MV-4-11 (cell line): ENCODE measurements at regions not wholly inside any gene's neighbourhood (a gene's known extent, or its start where the extent isn't known, plus 50 kb on each side); places are given as distances from the start of the nearest gene placed in this dataset.
"Not testable (repeated sequence)": the region's sequence is repeated elsewhere in the genome, so short reads cannot be mapped to it uniquely, and the experiment has no call there.

Experiments used
- DNase-seq: peaks from one replicate; lab custom pipeline; 2025; lab: John Stamatoyannopoulos, UW

DNA sequence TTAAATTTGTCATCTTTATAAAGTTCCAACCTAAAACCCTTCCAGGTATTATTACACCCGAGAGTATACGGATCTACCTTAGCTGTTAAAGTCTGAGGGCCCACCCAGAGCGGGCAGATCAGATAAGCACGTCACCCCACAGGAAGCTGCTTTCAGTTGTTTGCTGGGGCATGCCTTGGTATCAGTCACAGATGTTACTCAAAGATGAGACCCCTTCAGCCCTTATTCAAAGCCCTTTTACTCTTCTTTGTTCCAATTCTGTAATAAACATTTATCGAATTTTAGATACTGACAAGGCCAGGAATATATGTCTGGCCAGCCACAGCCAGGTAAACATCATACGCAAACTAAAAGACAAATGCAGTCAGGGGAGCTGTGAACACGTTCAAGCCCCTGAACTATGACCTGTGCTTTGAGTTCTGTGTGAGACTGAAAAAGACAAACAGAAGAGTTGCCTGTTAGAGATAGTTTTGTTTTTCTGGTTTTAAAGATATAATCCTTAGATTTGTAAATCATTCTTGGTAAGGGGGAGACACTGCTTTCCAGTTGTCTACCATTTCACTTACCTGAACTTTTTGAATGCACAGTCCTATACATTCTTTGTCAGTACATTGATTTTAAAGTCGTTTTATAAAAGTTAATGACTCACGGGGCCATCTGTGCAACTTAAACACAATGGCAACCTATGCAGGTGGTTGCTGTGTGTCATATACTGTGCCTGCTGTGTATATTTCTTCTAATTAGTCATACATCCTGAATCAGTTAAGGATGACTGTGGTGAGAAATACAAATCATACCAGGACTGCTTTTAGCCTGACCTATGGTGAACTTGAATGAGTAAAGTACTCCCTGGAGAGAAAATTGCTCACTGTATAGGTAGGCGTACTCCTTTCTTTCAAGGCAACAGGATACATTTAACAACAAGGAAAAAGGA is 100.5 kb upstream of the ITPRID2 start:
- DNase-seq, result peak; percentile 41

DNA sequence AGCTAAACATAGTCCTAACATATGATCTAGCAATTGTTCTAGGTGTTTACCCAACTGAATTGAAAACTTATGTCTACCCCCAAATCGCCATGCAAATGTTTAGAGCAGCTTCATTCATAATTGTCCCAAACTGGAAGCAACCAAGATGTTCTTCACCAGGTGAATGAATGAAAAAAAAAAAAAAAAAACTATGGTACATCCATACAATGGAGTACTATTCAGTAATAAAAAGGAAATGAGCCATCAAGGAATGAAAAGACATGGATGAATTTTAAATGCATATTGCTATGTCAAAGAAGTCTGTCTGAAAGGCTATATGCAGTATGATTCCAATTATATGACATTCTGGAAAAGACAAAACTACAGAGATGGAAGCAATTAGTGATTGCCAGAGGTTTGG is 98.6 kb upstream of the ITPRID2 start:
- no peak for DNase-seq

DNA sequence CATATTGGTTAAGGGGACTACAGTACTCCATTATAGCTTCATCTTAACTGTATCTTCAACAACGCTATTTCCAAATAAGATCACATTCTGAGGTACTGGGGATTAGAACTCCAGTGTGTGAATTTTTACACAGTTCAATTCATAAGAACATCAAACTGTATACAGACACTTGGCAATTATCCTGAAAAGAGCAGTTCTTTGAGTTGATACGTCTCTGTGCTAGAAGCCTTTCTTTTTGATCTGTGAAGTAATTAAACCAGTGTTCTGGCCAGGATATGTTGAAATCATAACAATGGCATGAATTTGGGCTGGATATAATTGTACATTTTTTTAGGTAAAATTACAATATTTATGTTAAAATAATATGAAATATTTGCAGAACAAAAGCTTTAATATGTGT is 93.5 kb upstream of the ITPRID2 start:
- DNase-seq, result no peak

DNA sequence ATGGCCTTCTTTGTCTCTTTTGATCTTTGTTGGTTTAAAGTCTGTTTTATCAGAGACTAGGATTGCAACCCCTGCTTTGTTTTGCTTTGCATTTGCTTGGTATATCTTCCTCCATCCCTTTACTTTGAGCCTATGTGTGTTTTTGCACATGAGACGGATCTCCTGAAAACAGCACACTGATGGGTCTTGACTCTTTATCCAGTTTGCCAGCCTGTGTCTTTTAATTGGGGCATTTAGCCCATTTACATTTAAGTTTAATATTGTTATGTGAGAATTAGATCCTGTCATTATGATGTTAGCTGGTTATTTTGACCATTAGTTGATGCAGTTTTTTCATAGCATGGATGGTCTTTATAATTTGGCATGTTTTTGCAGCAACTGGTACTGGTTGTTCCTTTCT is 89.2 kb upstream of the ITPRID2 start:
- DNase-seq, result not testable (repeated sequence)

DNA sequence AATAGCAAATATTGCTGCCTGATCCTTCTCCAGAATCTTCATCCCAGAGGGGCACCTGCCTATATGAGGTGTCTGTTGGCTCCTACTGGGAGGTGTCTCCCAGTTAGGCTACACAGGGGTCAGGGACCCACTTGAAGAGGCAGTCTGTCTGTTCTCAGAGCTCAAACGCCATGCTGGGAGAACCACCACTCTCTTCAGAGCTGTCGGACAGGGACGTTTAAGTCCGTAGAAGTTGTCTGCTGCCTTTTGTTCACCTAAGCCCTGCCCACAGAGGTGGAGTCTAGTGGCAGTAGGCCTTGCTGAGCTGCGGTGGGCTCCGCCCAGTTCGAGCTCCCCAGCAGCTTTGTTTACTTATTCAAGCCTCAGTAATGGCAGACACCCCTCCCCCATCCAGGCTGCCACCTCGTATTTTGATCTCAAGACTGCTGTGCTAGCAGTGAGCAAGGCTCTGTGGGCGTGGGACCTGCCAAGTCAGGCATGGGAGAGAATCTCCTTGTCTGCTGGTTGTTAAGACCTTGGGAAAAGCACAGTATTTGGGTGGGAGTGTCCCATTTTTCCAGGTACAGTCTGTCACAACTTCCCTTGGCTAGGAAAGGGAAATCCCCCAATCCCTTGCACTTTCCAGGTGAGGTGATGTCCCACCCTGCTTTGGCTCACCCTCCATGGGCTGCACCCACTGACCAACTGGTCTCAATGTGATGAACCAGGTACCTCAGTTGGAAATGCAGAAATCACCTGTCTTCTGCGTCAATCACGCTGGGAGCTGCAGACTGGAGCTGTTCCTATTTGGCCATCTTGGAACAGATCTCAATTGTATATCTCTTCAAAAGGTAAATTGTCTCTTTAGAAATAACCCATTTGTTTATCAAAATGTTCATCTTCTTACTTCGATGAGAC is 87.4 kb upstream of the ITPRID2 start:
- DNase-seq, result not testable (repeated sequence)

DNA sequence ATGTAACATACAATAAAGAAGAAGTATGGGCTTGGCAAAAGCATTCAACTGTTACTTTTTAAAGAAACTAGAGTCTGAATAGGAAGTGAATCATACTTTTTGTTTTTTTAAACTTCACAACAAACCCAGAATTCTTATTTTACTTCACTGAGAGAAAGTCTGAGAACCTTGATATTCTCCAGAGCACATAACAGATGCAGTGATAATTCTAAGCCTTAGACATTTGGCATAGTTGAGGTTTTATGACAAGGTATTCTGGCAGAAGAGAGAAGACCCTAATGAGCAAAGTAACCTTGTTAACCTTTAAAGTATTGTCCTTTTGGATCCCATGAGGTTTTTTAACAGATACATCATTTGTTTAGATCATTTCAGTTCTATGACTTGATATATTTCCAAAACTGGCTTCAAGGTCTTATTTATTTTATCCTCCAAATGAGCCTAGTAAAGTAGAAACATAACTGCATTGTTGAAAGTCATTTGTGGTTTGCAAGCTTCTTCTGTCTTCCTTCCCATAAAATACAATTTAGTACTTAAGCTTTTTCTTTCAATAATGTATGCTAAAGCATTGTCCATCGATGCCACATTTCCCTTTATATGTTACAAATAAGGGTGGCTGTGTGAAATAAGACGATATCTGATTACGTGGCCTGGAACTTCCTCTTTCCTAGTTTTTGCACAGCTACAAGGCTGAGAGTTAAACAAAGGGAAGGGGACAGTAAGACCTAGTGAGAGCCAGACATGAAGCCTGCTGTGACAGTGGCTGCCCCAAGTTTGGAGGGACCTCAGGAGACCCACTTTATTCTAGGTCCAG is 86.1 kb upstream of the ITPRID2 start:
- peak; percentile 80 for DNase-seq

DNA sequence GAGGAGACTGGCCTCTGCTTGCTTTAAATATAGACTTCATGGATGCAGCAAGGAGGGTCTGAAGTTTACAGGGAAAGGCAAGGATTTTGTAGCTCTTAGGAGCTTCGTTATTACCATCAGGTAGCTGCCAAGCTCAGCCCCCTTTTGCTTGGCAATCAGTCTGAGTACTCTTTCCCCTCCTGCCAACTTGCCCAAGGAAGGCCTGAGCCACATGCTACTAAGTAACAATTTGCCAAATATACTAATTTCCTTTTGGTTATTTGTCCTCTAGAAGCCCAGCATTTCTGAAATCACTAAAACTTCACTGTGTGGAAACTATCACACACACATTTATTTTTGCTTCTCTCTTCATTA is 85.5 kb upstream of the ITPRID2 start:
- no peak for DNase-seq

DNA sequence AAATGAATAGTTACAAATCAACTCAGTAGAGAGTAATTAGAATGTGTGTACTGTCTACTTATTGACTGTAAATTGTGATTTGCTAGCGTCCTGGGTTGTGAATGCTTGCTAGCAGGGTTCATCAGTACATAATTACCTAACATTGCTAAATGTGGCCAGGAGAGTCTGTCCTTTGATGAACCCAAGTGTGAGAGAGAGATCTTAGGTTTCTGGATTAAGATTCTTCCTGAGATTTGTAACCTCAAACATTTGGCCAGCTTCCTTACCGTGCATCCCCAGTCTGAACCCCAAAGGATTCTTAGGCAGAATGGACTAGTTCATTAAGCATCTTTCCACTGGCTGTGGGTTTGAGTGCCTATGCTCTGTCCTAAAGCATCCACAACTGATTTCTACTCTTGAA is 84.0 kb upstream of the ITPRID2 start:
- DNase-seq, result no peak

DNA sequence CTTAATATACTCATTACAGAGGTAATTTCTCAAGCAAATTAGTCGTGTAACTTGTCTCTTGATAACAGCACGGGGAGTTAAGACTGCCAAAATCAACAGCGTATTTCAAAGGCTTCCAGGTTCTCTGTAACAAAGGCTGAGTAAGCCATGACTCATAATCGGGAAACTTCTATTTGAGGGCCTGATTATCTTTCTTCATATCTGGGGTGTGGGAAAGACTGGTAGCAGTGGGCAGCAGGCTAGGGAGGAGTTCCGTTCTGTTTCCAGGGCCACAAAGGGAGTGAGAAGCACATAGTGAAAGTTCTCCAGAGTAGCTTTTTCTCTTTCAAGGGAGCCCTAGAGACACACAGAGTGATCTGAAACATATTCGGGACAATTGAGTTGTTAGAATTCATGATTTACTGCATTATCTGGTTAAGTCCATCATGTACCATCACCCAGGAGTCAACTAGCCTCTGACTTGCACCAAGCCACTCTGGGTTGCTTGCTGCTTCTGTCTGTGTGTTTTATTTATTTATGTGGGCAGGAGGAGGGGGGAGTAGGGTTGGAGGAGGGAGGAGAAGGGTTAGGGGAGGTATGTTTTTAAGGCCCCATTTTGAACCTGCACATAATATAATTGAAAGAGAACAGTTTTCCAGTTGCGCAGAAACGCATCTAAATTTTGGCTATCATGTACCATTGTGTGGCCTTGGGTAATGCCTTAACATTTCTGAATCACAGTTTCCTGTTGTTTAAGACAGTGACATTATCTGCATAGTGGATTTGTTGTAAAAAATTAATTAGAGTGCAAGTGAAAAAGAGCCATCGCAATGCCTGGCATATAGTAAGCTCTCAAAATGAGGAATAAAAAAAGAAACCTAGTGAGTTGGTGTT is 80.5 kb upstream of the ITPRID2 start:
- DNase-seq, result peak; percentile 72

DNA sequence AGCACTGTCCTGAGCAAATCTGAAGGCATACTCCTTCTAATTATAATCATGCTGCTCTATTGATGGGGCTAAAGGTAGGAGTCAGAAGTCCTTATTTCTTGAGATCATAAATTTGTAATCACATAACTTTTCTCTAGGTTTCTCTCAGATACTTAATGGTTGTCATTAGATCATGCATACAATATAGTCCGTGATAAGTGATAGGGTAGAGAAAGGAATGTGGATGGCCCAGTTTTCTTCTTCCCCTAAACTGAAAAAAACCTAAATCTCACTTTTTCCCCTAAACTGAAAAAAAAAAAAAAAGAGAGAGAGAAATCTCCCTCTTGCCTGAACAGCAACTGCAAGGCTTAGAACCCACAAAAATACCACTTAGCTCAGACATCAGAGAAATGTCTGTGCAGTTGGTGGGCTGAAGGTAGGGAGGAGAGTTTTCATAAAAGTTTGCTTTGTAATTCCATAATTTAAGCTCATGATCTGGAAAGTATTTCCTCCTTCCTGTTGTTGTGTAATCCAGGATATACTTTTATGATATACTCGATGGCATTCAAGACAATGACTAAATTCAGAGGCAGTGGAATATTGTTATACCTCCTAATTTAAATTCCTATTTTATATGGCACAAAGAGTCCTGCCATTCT is 79.3 kb upstream of the ITPRID2 start:
- no peak for DNase-seq

DNA sequence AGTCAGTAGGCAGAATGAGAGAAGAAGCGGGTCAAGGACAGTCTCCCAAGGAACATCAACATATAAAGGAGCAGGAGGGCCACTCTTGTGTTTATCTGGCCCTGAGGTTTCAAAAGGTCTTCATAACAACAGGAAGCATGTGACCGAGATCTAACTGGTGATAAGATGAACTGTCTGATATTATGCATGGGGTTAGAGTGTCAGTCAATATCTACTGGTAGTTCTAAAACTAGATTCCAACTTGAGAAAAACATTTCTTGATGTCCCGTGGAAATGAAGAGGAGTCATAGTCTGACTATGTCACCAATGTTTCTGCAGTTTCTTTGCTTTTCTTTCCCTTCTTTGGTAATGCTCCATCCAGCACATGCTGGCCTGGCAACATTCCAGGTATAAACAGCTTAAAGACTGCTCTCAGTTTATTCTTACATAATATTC is 77.5 kb upstream of the ITPRID2 start:
- DNase-seq, result peak; percentile 62

DNA sequence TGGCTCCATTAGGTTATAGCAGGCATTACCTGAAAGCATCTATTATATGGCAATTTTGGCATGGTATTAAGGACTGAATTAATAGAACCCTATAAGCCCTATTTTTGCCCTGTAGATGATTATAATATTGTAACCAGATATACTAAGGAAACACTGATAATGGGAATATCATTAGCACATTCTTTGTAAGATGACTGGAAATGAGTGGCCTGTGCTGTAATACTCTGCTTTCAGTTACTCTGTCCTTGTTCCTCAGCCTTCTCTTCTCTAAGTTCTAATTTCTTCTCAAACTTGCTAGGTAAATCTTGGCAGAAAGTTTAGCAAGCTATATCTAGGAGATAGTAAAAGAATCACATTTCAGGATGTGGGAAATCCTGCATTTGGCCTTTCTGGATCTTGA is 74.0 kb upstream of the ITPRID2 start:
- no peak for DNase-seq

DNA sequence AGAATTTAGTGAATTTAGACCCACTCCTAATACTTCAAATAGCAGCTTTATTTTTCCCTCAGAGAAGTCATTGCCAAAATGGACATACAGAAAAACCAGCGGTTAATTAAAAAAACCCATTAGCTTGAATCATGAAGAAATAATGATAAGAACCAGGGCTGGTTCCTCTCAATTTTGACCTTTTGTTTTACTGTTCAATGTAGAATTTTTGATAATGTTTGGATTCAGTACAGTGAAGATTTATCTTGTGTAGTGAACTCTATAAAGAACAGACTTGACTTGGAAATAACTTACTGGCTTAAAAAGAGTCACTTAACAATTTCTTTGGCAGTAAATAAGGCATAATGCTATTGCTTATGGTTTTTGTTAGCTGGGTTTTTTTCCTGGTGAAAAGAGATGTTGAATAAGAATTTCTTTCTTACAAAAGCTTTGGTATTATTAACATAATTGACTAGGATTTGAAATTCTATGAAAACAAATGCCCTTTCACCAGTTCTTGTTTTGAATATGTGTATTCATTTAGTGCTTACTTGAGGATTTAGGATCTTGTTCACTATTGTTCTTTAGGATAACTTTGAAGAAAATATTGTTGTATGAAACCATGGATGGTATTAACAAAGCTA is 73.4 kb upstream of the ITPRID2 start:
- DNase-seq, result no peak

DNA sequence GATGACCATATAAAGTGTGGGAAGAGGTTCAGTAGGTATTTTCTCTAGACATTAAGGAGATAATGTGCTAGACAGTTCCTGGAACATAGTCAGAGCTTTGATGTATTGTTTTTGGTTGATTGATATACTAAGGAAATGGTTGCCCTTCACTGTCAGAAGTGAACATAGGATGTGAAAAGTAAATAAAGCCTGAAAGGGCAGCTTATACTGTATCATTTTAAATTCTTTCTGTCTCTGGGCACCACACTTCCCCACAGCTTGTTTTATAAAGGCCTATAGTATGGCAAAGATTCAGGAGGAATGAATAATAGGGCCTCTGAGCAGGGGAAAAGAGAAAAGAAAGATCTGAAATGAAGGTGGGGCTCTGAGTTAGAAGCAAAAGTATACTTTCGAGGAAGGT is 72.7 kb upstream of the ITPRID2 start:
- no peak for DNase-seq

DNA sequence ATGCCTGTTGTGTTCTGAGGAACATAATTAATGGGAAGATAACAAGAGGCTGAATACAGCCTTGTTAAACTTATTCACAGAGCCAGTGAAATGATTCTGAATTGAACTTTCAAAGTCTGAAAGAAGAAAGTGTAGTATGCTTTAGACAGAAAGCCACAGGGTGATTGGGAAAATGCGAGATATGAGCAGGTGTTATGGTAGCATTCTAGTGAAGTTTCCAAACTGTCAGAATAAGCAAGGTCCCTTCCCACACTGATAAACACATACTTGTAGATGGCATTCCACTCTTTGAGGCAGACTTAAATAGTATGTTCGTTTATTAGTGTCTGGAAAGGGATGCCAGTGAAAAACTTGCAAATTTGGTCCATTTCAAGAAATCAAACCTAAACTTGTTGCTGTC is 70.5 kb upstream of the ITPRID2 start:
- no peak for DNase-seq

DNA sequence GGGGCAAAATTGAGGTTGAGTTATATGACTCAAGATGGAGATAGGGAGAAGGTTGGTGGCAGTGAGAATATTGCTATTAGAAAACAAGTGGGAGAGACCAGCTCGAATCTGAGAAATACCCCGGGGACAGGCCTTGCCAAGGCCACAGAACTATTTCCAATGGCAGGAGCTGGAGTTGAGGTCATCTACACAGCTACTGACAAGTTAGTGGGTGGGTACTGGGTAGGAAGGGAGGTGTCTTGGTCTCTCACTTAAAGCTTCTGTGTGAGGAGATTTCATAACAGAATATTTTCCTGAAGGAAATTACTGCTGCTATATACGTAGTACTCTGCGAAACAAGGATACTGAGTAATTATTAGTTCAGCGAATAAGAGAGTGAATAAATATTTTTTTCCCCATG is 69.4 kb upstream of the ITPRID2 start:
- DNase-seq, result no peak

DNA sequence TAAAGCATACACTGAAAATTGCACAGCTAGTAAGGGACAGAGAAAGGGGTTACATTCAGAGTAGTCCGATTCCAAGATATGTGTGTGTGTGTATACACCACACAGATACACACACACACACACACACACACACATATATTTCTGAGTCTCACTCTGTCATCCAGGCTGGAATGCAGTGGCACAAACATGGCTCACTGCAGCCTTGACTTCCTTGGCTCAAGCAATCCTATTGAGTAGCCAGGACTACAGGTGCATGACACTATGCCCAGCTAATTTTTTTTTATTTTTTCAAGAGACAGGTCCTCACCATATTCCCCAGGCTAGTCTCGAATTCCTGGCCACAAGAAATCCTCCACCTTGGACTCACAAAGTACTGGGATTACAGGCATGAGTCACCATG is 68.1 kb upstream of the ITPRID2 start:
- no peak for DNase-seq

DNA sequence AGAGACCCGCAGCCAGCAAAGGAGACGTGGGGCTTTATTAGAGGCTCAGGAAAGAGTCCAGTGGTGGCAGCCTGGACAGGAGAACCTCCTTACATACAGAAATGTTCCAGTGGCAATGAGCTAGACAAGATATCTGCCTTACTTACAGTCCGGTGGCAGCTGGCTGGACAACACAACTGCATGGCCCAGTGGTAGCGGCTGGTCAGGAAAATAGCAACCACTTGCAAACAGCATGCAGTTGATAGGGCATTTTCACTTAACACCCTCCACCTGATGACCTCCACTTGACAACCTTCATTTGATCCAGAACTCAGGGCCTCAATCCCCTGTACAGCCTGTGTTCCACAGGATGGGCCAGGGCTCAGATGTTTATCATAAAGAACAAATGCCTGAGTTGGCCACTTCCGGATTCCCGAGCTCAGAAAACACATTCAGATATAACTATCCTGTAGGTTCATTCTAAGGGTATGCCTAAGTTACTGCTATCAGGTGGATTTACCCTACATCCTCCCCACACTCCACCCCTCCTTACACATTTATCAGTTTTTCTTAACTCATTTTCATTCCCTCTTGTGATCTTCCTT is 63.3 kb upstream of the ITPRID2 start:
- no peak for DNase-seq

DNA sequence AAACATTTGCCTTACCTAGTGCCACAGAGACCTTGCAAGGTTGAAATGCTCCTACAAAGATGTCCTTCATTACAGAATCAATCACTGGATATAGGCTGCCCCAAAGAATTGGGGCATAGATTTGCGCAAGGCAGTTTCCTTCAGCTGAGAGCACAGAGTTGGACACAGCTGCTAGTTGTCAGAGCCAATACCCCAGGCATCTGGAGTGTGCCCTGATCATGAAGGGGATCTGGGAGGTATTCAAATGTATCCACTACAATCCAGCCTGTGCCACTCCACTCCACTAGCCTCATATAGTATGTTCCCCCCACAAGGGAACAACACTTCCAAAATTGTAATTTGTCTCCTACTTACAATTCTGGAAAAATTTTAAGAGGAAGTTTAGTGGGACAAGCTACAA is 62.3 kb upstream of the ITPRID2 start:
- no peak for DNase-seq

DNA sequence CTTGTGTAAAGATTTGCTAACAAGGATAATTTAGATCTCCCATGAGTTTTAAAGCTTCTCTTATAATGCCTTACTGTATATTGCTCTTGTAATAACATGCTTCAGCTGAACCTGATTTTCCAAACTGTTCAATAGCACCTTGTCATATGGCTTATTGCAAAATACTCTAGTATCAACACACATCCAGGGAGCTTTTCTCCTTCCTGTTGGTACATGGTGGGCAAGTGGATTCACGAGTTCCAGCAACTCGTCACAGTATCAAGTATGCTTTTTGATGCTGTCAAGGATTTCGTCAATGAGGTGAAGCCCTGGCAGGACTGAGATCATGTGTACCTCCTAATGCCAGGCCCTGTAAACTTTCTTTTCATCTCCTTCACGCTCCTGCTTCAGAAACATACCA is 59.5 kb upstream of the ITPRID2 start:
- no peak for DNase-seq
